H9 (cell line): ENCODE measurements at regions not wholly inside any gene's neighbourhood (a gene's known extent, or its start where the extent isn't known, plus 50 kb on each side); places are given as distances from the start of the nearest gene placed in this dataset.

Source experiments
- DNase-seq: peaks from one replicate; pipeline ENCODE4 v3.0.0-alpha.2; 2017
- H2AFZ ChIP-seq: one replicate; pipeline ENCODE4 v1.6.1; 2013; ENCODE audit warnings: mild to moderate bottlenecking, low read length, control low read depth, moderate library complexity
- H2AK5ac ChIP-seq: 2 replicates; pipeline ENCODE4 v1.6.1; 2013; ENCODE audit warnings: low read length, control low read depth, mixed read lengths; ENCODE audit not compliant: insufficient read length
- H2BK120ac ChIP-seq: one replicate; pipeline ENCODE4 v1.6.1; 2013; ENCODE audit warnings: low read depth, mild to moderate bottlenecking, low read length, control low read depth, inconsistent platforms; ENCODE audit not compliant: poor library complexity, severe bottlenecking
- H2BK12ac ChIP-seq: 2 replicates; pipeline ENCODE4 v1.6.1; 2013; ENCODE audit warnings: low read length, control low read depth, mixed read lengths, low read depth; ENCODE audit not compliant: insufficient read length
- H2BK15ac ChIP-seq: 2 replicates; pipeline ENCODE4 v1.6.1; 2013; ENCODE audit warnings: low read depth, low read length, control low read depth
- H2BK20ac ChIP-seq: one replicate; pipeline ENCODE4 v1.6.1; 2013; ENCODE audit warnings: low read depth, mild to moderate bottlenecking, low read length, control low read depth, inconsistent platforms; ENCODE audit not compliant: poor library complexity, severe bottlenecking
- H2BK5ac ChIP-seq: 2 replicates; pipeline ENCODE4 v1.6.1; 2013; ENCODE audit warnings: low read length, control low read depth, mixed read lengths; ENCODE audit not compliant: insufficient read length
- H3K14ac ChIP-seq: 2 replicates; pipeline ENCODE4 v1.6.1; 2013; ENCODE audit warnings: low read length, control low read depth; ENCODE audit not compliant: insufficient read depth
- H3K18ac ChIP-seq: 2 replicates; pipeline ENCODE4 v1.6.1; 2013; ENCODE audit warnings: low read depth, mild to moderate bottlenecking, mixed read lengths, low read length, control low read depth; ENCODE audit not compliant: insufficient read length
- H3K23ac ChIP-seq: 2 replicates; pipeline ENCODE4 v1.6.1; 2013; ENCODE audit warnings: low read length, control low read depth, mixed read lengths, low read depth; ENCODE audit not compliant: insufficient read length
- H3K23me2 ChIP-seq: 2 replicates; pipeline ENCODE4 v1.6.1; 2013; ENCODE audit warnings: low read depth, mild to moderate bottlenecking, mixed read lengths, low read length, control low read depth; ENCODE audit not compliant: insufficient read length, poor library complexity, severe bottlenecking
- H3K27ac ChIP-seq: 2 replicates; pipeline ENCODE4 v1.5.1; 2013; ENCODE audit warnings: low read length, control low read depth, mixed read lengths, low read depth; ENCODE audit not compliant: insufficient read length
- H3K27me3 ChIP-seq: 2 replicates; pipeline ENCODE4 v1.6.1; 2013; ENCODE audit warnings: low read length, control low read depth, inconsistent platforms; ENCODE audit not compliant: insufficient read depth
- H3K4ac ChIP-seq: 2 replicates; pipeline ENCODE4 v1.6.1; 2013; ENCODE audit warnings: low read depth, mild to moderate bottlenecking, control low read depth, inconsistent platforms, low read length, moderate library complexity
- H3K4me1 ChIP-seq: 2 replicates; pipeline ENCODE4 v1.6.1; 2013; ENCODE audit warnings: low read length, control low read depth, inconsistent platforms; ENCODE audit not compliant: insufficient read depth
- H3K4me2 ChIP-seq: 2 replicates; pipeline ENCODE4 v1.6.1; 2013; ENCODE audit warnings: low read length, control low read depth, mixed read lengths; ENCODE audit not compliant: insufficient read length, insufficient read depth
- H3K56ac ChIP-seq: 2 replicates; pipeline ENCODE4 v1.6.1; 2013; ENCODE audit warnings: low read depth, mild to moderate bottlenecking, mixed read lengths, low read length, control low read depth; ENCODE audit not compliant: insufficient read length
- H3K79me1 ChIP-seq: 2 replicates; pipeline ENCODE4 v1.6.1; 2013; ENCODE audit warnings: low read depth, mild to moderate bottlenecking, moderate library complexity, low read length, control low read depth, inconsistent platforms; ENCODE audit not compliant: insufficient read depth, poor library complexity, severe bottlenecking
- H3K79me2 ChIP-seq: 2 replicates; pipeline ENCODE4 v1.6.1; 2013; ENCODE audit warnings: low read length, control low read depth, inconsistent platforms; ENCODE audit not compliant: insufficient read depth
- H3K9ac ChIP-seq: 2 replicates; pipeline ENCODE4 v1.6.1; 2013; ENCODE audit warnings: low read length, control low read depth, mixed read lengths; ENCODE audit not compliant: insufficient read length; ENCODE audit errors: extremely low read depth
- H3K9me3 ChIP-seq: one replicate; pipeline ENCODE4 v1.6.1; 2013; ENCODE audit warnings: low read depth, low read length, inconsistent platforms; ENCODE audit not compliant: control insufficient read depth
- H3T11ph ChIP-seq: one replicate; pipeline ENCODE4 v1.6.1; 2013; ENCODE audit warnings: mild to moderate bottlenecking, low read length, control low read depth, inconsistent platforms
- H4K20me1 ChIP-seq: one replicate; pipeline ENCODE4 v1.6.1; 2013; ENCODE audit not compliant: control insufficient read depth, insufficient read length, insufficient read depth
- H4K5ac ChIP-seq: 2 replicates; pipeline ENCODE4 v1.6.1; 2013; ENCODE audit warnings: low read depth, mild to moderate bottlenecking, mixed read lengths, low read length, control low read depth; ENCODE audit not compliant: insufficient read length
- H4K8ac ChIP-seq: replicated peaks from 2 replicates; pipeline ENCODE4 v1.6.1; 2013; ENCODE audit warnings: low read length, control low read depth, mixed read lengths, low read depth; ENCODE audit not compliant: insufficient read length
- H4K91ac ChIP-seq: 2 replicates; pipeline ENCODE4 v1.6.1; 2013; ENCODE audit warnings: low read depth, mild to moderate bottlenecking, moderate library complexity, mixed read lengths, low read length, control low read depth; ENCODE audit not compliant: insufficient read length
- H3K27ac Mint-ChIP-seq, 3 experiments: 2 replicates in 2 of 3; 3 replicates in 1 of 3; pipeline ENCODE4 v1.8.0; 2020 to 2021; ENCODE audit warnings: mixed read lengths in 3 of 3, mild to moderate bottlenecking in 1 of 3, moderate library complexity in 1 of 3
- H3K27me3 Mint-ChIP-seq: 2 replicates; pipeline ENCODE4 v1.8.0; 2021; ENCODE audit warnings: low read depth, mild to moderate bottlenecking, moderate library complexity, mixed read lengths
- H3K36me3 Mint-ChIP-seq, 3 experiments: 2 replicates in 2 of 3; 3 replicates in 1 of 3; pipeline ENCODE4 v1.8.0; 2020 to 2021; ENCODE audit warnings: low read depth in 3 of 3, mixed read lengths in 3 of 3; ENCODE audit not compliant: insufficient read depth in 1 of 3
- H3K4me1 Mint-ChIP-seq, 2 experiments: 2 replicates each; pipeline ENCODE4 v1.8.0; 2020; ENCODE audit warnings: mixed read lengths in 2 of 2
- H3K4me3 Mint-ChIP-seq, 2 experiments: 2 replicates in 1 of 2; 3 replicates in 1 of 2; pipeline ENCODE4 v1.8.0; 2020 to 2021; ENCODE audit warnings: mild to moderate bottlenecking in 2 of 2, mixed read lengths in 2 of 2, moderate library complexity in 1 of 2
- H3K9me3 Mint-ChIP-seq, 2 experiments: 2 replicates in 1 of 2; 3 replicates in 1 of 2; pipeline ENCODE4 v1.8.0; 2020; ENCODE audit warnings: mild to moderate bottlenecking in 2 of 2, mixed read lengths in 2 of 2, moderate library complexity in 1 of 2
- WGBS: extraction: QIAGEN DNeasy Blood & Tissue Kit; methylation state at CpG from one replicate; pipeline ENCODE4 v1.1.7; 2013; ENCODE audit warnings: missing lambda C conversion rate, low lambda C conversion rate, mixed read lengths; ENCODE audit not compliant: insufficient read length; ENCODE audit errors: extremely low coverage; 5-methylcytosine and 5-hydroxymethylcytosine counted together
- TF ChIP-seq, protein P1 (sequence below): fragments of 200-600 bp; sonication (generic); conservative IDR thresholded peaks from 3 replicates; pipeline ENCODE4 v1.8.0; 2021; ENCODE audit warnings: antibody characterized with exemption, mild to moderate bottlenecking

DNA sequence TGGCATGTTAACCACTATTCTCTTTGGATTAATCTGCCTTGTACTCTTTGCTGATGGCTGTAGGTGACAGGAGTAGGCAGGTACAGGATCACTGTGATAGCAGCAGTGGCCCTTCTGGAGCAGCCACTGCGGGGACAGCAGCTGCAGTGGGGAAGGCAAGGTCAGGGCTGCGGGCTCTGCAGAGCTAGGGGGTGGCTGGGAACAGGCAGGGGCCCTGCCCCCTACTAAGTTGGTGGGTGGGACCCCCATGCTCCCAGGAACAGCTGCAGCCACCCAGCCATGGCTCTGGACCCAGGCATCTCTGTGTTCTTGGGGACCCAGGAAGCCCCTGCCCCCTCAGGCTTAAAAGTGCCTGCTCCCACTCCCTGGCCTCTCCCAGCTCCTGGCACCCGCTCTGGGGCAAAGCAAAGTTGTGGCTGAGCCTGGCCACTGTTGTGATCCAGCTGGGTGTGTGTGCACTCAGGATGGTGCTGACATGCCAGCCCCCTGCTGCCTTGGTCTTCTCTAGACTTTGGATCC is 302.4 kb downstream of the PCDH20 start:
- Histone ChIP-seq H3K4ac (no peak overlapping the region), H2BK15ac (no peak overlapping the region), H3K56ac (no peak overlapping the region), H3K27me3 (no peaks in the 10 kb centered on the region), H2BK12ac (no peak overlapping the region), H3K4me1 (no peaks in the 10 kb centered on the region), H3K18ac (no peak overlapping the region), H3K23me2 (no peaks in the 10 kb centered on the region), H2BK120ac (no peak overlapping the region), H4K20me1 (no peaks in the 10 kb centered on the region), H3K9me3 (no peaks in the 10 kb centered on the region), H3K27ac (no peak overlapping the region), H3K79me2 (no peaks in the 10 kb centered on the region), H3K9ac (no peak overlapping the region), H2AK5ac (no peak overlapping the region), H3K23ac (no peak overlapping the region), H3K14ac (no peak overlapping the region), H4K91ac (no peak overlapping the region), H4K5ac (no peak overlapping the region), H4K8ac (no peak overlapping the region), H3K4me2 (no peak overlapping the region), H3T11ph (no peak overlapping the region), H2BK5ac (no peak overlapping the region), H3K79me1 (no peaks in the 10 kb centered on the region), H2AFZ (no peak overlapping the region), H2BK20ac (no peak overlapping the region)
- Mint-ChIP-seq H3K4me1 (no peaks in the 10 kb centered on the region), H3K4me3 (no peak overlapping the region), H3K27ac (no peak overlapping the region), H3K9me3 (peaks cover 13 to 17% of the 10 kb centered on the region in 2 experiments), H3K36me3 (peaks cover 5 to 18% (median 10%) of the 10 kb centered on the region in 3 experiments; a peak in 5 of 7 replicates), H3K27me3 (no peaks in the 10 kb centered on the region)
- DNase-seq = no peak
- WGBS = no CpG with 5 or more reads among the region's 3 CpGs
- TF ChIP-seq, protein P1, sequence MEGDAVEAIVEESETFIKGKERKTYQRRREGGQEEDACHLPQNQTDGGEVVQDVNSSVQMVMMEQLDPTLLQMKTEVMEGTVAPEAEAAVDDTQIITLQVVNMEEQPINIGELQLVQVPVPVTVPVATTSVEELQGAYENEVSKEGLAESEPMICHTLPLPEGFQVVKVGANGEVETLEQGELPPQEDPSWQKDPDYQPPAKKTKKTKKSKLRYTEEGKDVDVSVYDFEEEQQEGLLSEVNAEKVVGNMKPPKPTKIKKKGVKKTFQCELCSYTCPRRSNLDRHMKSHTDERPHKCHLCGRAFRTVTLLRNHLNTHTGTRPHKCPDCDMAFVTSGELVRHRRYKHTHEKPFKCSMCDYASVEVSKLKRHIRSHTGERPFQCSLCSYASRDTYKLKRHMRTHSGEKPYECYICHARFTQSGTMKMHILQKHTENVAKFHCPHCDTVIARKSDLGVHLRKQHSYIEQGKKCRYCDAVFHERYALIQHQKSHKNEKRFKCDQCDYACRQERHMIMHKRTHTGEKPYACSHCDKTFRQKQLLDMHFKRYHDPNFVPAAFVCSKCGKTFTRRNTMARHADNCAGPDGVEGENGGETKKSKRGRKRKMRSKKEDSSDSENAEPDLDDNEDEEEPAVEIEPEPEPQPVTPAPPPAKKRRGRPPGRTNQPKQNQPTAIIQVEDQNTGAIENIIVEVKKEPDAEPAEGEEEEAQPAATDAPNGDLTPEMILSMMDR = no peak
